ENCODE measurements at regions not wholly inside any gene's neighbourhood (a gene's known extent, or its start where the extent isn't known, plus 50 kb on each side); places are given as distances from the start of the nearest gene placed in this dataset.
"Not testable (repeated sequence)": the region's sequence is repeated elsewhere in the genome, so short reads cannot be mapped to it uniquely, and the experiment has no call there.

DNA sequence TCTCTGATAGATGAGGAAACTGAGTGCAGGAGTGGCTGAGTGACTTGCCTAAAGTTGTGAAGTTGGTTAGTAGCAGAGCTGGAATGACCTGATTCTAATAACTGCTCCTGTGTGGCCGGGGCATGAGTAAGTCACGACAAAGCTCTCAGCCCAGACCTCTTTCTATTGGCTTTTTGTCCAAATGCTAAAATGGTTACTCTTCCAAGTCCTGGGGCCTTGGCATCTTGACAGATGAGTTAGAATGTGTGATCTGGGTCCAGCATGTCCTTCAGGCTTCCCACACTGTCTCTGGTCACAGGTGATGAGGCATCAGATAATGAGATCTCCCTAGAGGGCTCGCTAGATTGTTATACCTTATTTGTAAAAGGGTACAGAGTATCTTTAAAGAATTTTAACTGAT is 260.5 kb upstream of the CHAC2 start:
- ATAC-seq (ENCODE audit: poor library complexity); intact Hi-C loops (cut with DNase I); DNase-seq: not testable (repeated sequence)

DNA sequence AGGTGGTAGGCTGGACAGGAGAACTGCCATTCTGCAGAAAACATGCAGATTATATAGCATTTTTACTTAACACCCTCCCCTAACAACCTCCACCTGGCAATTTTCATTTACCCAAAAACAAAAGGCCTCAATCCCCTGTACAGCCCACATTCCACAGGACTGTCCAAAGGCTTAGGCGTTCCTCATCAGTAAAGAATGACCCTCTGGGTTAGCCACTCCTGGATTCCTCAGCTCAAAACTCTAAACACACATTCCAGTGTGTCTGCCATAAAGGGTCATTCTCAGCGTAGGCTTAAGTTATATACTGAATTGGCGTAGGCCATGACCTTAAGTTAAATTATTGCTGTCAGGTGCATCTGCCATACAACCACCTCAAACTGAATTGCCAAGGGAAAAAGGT is 261.8 kb upstream of the CHAC2 start:
- intact Hi-C loops (cut with DNase I): no loop called here
- no peak for DNase-seq
- ATAC-seq (ENCODE audit: poor library complexity): no peak

GRCh38 chr2:53504507-53504906 is 263.1 kb upstream of the CHAC2 start:
- ATAC-seq (ENCODE audit: poor library complexity) (no peak), DNase-seq (no peak)
- intact Hi-C loops (cut with DNase I): no loop called here

GRCh38 chr2:53500181-53500580 is 267.4 kb upstream of the CHAC2 start:
- no peak for DNase-seq
- intact Hi-C loops (cut with DNase I): no loop called here
- ATAC-seq (ENCODE audit: poor library complexity): no peak

DNA sequence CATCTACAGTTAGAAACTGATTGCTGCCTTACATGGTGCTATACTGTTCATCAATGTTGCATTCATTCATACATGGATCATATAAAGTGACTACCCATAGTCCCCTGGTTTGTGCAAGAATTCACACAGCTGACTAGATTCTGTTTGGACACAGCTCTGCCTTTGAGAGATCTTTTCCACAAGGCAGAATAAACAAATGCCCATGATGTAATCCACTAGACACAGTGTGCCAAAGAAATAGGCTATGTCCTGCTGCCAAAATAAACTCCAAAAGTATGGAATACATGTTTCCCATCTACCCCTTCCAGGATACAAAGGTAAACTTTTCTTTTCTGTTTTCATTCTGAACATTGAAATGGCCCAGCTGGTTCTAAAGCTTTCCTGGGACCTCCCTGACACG is 269.4 kb upstream of the CHAC2 start:
- ATAC-seq (ENCODE audit: poor library complexity): peak; percentile 64
- intact Hi-C loops (cut with DNase I): no loop called here
- DNase-seq: no peak

- DNase-seq: no peak
- intact Hi-C loops (cut with DNase I): no loop called here
- ATAC-seq (ENCODE audit: poor library complexity): peak; percentile 35
Observed at GRCh38 chr2:53497020-53497419, 270.6 kb upstream of the CHAC2 start.

GRCh38 chr2:53493210-53493609 is 274.4 kb upstream of the CHAC2 start:
- DNase-seq (no peak), ATAC-seq (ENCODE audit: poor library complexity) (no peak)
- intact Hi-C loops (cut with DNase I): no loop called here

DNA sequence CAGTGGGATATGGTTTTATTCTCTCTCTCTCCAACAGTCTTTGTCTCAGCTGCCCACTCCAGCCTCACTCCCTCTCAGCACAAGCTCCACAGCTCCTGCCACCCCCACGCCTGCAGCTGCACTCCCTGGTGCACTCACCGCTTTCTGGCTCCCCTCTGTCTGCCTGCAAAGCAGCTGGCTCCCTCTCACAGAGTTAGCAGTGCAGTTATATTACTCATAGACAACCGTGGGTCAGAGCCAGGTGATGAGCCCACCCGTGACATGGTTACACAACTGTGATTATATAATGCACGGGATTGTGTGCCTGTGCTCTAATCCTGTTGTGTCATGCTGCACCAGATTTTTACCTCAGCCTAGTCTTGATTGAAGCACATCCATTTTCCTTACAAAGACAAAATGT is 276.9 kb upstream of the CHAC2 start:
- peak; percentile 40 for DNase-seq
- intact Hi-C loops (cut with DNase I): no loop called here
- peak; percentile 45 for ATAC-seq (ENCODE audit: poor library complexity)

- ATAC-seq (ENCODE audit: poor library complexity); intact Hi-C loops (cut with DNase I); DNase-seq: not testable (repeated sequence)
Observed at GRCh38 chr2:53486185-53486899, 281.3 kb upstream of the CHAC2 start.

- intact Hi-C loops (cut with DNase I): no loop called here
- ATAC-seq (ENCODE audit: poor library complexity) (no peak), DNase-seq (no peak)
Observed at GRCh38 chr2:53485021-53485728, 282.4 kb upstream of the CHAC2 start.

- no peak for ATAC-seq (ENCODE audit: poor library complexity)
- no peak for DNase-seq
- intact Hi-C loops (cut with DNase I): no loop called here
Observed at GRCh38 chr2:53484531-53484930, 283.1 kb upstream of the CHAC2 start.

GRCh38 chr2:53477517-53477916 is 290.1 kb upstream of the CHAC2 start:
- DNase-seq (no peak), ATAC-seq (ENCODE audit: poor library complexity) (no peak)
- intact Hi-C loops (cut with DNase I): no loop called here

GRCh38 chr2:53476834-53477233 is 290.8 kb upstream of the CHAC2 start:
- DNase-seq: no peak
- intact Hi-C loops (cut with DNase I): no loop called here
- no peak for ATAC-seq (ENCODE audit: poor library complexity)

- no peak for ATAC-seq (ENCODE audit: poor library complexity)
- no peak for DNase-seq
Observed at GRCh38 chr2:53475766-53476165, 291.8 kb upstream of the CHAC2 start.

DNA sequence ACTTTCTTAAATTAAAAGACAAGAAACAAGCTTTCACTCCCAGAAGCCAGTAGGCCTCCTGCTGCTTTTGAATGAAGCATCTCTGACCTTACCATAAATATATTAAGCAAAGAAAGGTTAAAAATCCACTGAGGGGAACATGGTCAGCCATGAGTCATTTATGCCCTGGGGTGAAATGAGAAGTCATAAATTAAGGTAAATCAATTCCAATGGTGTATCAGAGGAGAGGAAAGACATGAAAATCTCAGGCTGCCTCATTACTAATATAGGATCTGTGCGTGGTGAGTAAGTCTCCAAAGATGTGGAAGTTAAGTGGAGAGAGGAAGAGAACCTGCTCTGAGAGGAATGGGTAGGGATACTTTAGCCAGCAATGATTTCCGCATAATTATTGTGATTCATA is 292.3 kb upstream of the CHAC2 start:
- intact Hi-C loops (cut with DNase I): no loop called here
- ATAC-seq (ENCODE audit: poor library complexity) (no peak), DNase-seq (no peak)

More at GRCh38 chr2:53475766-53476165, 291.8 kb upstream of the CHAC2 start:
- intact Hi-C loops (cut with DNase I): no loop called here

DNA sequence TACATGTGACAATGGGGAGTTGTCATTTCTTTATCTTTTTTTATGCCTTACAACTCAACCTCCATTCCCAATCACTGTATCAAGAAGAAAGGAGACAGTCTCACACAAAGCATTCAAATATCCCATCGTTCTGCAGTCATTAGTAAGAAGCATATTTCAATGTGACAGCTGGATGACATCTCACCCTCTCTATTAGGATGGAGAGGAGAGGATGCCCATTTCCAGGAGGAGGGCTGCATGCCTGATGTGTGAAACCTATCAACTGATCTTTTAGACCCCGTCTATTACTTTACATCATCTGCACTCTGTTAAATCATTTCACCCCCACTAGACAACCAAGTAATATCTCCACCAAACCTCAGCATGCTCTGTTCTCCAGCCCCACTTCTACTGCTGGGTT is 292.7 kb upstream of the CHAC2 start:
- ATAC-seq (ENCODE audit: poor library complexity) (no peak), DNase-seq (no peak)
- intact Hi-C loops (cut with DNase I): no loop called here

DNA sequence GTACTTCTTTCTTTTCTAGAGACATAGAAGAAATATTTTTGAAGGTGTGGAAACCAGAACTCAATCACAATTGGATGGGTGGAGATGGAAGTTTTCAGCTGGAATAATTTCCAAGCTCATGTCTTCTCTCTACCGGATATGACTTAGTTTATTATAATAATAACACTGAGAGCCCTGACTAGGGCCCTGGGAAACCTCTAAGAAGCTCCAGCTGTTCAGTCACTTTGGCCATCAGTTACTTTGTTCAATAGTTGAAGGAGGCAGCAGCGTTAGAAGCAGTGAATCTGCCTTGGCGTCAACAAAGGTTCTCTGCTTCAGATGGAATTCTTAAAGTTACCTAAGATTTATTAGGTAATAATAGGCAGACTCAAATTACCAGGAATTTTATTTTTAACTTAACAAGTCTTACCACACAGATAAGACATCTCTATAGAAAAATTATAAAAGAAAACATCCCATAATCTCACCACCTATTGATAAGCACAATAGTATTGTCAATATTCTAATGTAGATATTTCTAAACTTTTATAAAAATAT is 293.8 kb upstream of the CHAC2 start:
- no peak for ATAC-seq (ENCODE audit: poor library complexity)
- intact Hi-C loops (cut with DNase I): no loop called here
- DNase-seq: no peak

DNA sequence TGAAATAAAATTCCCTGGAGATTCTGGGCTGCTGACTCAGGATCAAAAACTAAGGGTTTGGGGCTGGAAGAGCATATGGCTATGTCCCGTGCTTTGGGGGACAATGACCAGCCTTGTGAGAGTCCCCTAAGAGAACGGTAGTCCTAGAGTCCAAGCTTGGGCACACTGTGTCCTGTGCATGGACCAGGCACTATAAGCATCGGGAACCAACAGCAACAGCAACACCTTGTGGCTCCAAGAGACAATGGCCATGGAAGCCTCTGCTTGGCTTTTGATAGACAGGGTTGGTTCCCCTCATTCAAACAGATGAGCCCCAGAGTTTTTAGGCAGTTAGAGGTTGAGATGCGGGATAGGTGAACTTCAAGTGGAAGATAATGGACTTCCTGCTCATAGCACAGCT is 294.4 kb upstream of the CHAC2 start:
- DNase-seq (no peak), ATAC-seq (ENCODE audit: poor library complexity) (peak; percentile 71)
- intact Hi-C loops (cut with DNase I): no loop called here

DNA sequence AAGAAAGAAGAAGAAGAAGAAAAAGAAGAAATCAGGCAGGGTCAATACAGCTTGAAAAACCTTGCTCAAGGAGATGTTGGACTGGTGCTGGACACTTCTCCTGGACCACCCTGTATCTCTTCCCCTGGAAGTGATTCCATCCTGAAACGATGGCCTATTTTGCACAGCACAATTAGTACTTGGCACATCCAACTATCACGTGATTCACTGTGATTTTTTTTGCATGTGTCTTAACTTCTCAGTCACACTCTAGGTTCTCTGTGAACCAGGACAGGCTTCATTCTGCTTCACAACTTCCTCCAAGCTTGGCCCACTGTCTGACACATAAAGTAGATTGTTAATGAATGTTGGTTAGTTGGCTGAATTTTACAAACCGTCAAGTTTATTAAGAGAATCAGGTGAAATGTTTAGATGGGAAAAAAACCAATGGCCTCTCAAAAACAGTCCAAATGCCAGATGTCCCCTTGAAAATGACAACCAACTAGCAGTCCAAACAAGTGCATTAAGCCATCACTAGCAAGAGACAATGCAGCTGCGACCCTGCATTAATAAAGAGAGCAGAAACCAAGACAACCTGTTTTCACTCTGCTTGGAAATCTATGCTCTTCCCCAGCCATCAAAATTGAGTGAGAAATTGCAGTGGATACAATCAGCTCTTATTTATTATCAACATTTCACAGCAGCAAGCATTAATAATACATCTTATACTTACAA is 300.0 kb upstream of the CHAC2 start:
- intact Hi-C loops (cut with DNase I): no loop called here
- DNase-seq: no peak
- no peak for ATAC-seq (ENCODE audit: poor library complexity)

Measured in Right ventricle myocardium superior (tissue), 1 donor.